B cell (primary cell): ENCODE measurements at regions not wholly inside any gene's neighbourhood (a gene's known extent, or its start where the extent isn't known, plus 50 kb on each side); places are given as distances from the start of the nearest gene placed in this dataset.

Experiments
- ATAC-seq: fragments of 200-7000 bp; cut with Tn5 transposase; one replicate; pipeline ENCODE4 v1.10.0; 2021; ENCODE audit warnings: low read depth, mild to moderate bottlenecking, moderate number of reproducible peaks, moderate library complexity
- CTCF ChIA-PET: fragments of 350-600 bp; sonication (Branson Sonifier 250); formaldehyde crosslinking; loops from one replicate; lab custom pipeline; 2021; ENCODE audit warnings: antibody characterized with exemption, inconsistent platforms; lab: Charles Lee
- POLR2A ChIA-PET: fragments of 350-600 bp; sonication (Branson Sonifier 250); formaldehyde crosslinking; loops from one replicate; lab custom pipeline; 2021; ENCODE audit warnings: antibody characterized with exemption; lab: Charles Lee
- DNase-seq: peaks from one replicate; pipeline ENCODE4 v3.0.0; 2013
- H2AFZ ChIP-seq: 2 replicates; pipeline ENCODE4 v1.6.1; 2012; ENCODE audit warnings: mild to moderate bottlenecking, low read depth, low read length; ENCODE audit not compliant: insufficient read depth, poor library complexity, severe bottlenecking
- H3K27ac ChIP-seq, 2 donors: 1 replicate in 1 of 2; 2 replicates in 1 of 2; pipeline ENCODE4 v1.5.1; 2012 to 2013; ENCODE audit warnings: low read length in 2 of 2, mild to moderate bottlenecking in 2 of 2, moderate library complexity in 1 of 2
- H3K27me3 ChIP-seq, 4 experiments: fragments of 200-600 bp in 1 of 4; sonication (generic) in 1 of 4; replicated peaks in 1 of 4; 1 replicate in 2 of 4; 2 replicates in 2 of 4; pipeline versions ENCODE4 v1.6.1 to v1.7.0; 2013 to 2016; ENCODE audit warnings: low read length in 3 of 4, mild to moderate bottlenecking in 2 of 4, mixed read lengths in 1 of 4, moderate library complexity in 1 of 4; ENCODE audit not compliant: insufficient read depth in 4 of 4, control insufficient read depth in 3 of 4; ENCODE audit errors: control extremely low read depth in 1 of 4
- H3K36me3 ChIP-seq, 2 experiments: replicated peaks in 1 of 2; 1 replicate in 1 of 2; 2 replicates in 1 of 2; pipeline versions ENCODE4 v1.6.1 to v1.7.1; 2013; ENCODE audit warnings: low read length in 1 of 2; ENCODE audit not compliant: insufficient read depth in 2 of 2, control insufficient read depth in 1 of 2; ENCODE audit errors: control extremely low read depth in 1 of 2, extremely low read depth in 1 of 2
- H3K4me1 ChIP-seq, 2 donors: fragments of 200-600 bp in 1 of 2; sonication (generic) in 1 of 2; 1 replicate in 1 of 2; 2 replicates in 1 of 2; pipeline versions ENCODE4 v1.5.1 to v1.6.1; 2013 to 2017; ENCODE audit warnings: low read length in 2 of 2; ENCODE audit not compliant: control insufficient read depth in 2 of 2, insufficient read depth in 2 of 2
- H3K4me2 ChIP-seq: replicated peaks from 2 replicates; pipeline ENCODE3; 2012; ENCODE audit warnings: mild to moderate bottlenecking, low read depth, low read length; ENCODE audit not compliant: poor library complexity, severe bottlenecking
- H3K4me3 ChIP-seq, 5 experiments: fragments of 200-600 bp in 1 of 5; sonication (generic) in 1 of 5; 1 replicate in 3 of 5; 2 replicates in 2 of 5; pipeline versions ENCODE4 v1.5.1 to v1.7.0; 2011 to 2016; ENCODE audit warnings: low read length in 4 of 5, mild to moderate bottlenecking in 4 of 5, low read depth in 2 of 5, control low read depth in 1 of 5, moderate library complexity in 1 of 5; ENCODE audit not compliant: insufficient read depth in 1 of 5; ENCODE audit errors: control extremely low read depth in 1 of 5, extremely low read depth in 1 of 5
- H3K79me2 ChIP-seq: fragments of 200-600 bp; sonication (generic); one replicate; pipeline ENCODE4 v1.6.0; 2016; ENCODE audit warnings: low read length; ENCODE audit not compliant: control insufficient read depth, insufficient read depth
- H3K9ac ChIP-seq: fragments of 200-600 bp; sonication (generic); 2 replicates; pipeline ENCODE4 v1.6.1; 2017; ENCODE audit warnings: mild to moderate bottlenecking, low read length, moderate library complexity
- H3K9me3 ChIP-seq, 3 donors: one replicate each; pipeline versions ENCODE4 v1.6.1 to v1.7.1; 2013; ENCODE audit warnings: low read length in 2 of 3; ENCODE audit not compliant: control insufficient read depth in 2 of 3, insufficient read depth in 1 of 3; ENCODE audit errors: control extremely low read depth in 1 of 3
- H4K20me1 ChIP-seq: 2 replicates; pipeline ENCODE4 v1.6.0; 2012; ENCODE audit warnings: mild to moderate bottlenecking, low read length; ENCODE audit not compliant: insufficient read depth, control insufficient read depth, poor library complexity, severe bottlenecking
- H3K27ac Mint-ChIP-seq: one replicate; pipeline ENCODE4 v1.8.0; 2021; ENCODE audit warnings: mixed read lengths
- H3K27me3 Mint-ChIP-seq: one replicate; pipeline ENCODE4 v1.8.0; 2021; ENCODE audit warnings: mixed read lengths
- H3K4me1 Mint-ChIP-seq: one replicate; pipeline ENCODE4 v1.8.0; 2021; ENCODE audit warnings: mixed read lengths
- H3K4me3 Mint-ChIP-seq: one replicate; pipeline ENCODE4 v1.8.0; 2021; ENCODE audit warnings: mixed read lengths
- H3K9me3 Mint-ChIP-seq: one replicate; pipeline ENCODE4 v1.8.0; 2022; ENCODE audit warnings: mixed read lengths; ENCODE audit not compliant: insufficient read depth
- EZH2 ChIP-seq: IDR thresholded peaks from 2 replicates; pipeline ENCODE4 v1.6.1; 2012; ENCODE audit warnings: borderline replicate concordance, low read depth, mild to moderate bottlenecking, moderate library complexity, low read length; ENCODE audit not compliant: insufficient read depth, poor library complexity, severe bottlenecking
- WGBS: methylation state at CpG from one replicate; pipeline ENCODE4 v1.1.5; 2013; ENCODE audit warnings: missing lambda C conversion rate; ENCODE audit not compliant: insufficient coverage; 5-methylcytosine and 5-hydroxymethylcytosine counted together
- intact Hi-C: fragments of 100-400 bp; cut with micrococcal nuclease; formaldehyde crosslinking; loops from one replicate; pipeline ENCODE4 v1.10.0; 2022
- TF ChIP-seq, protein P1 (sequence below): fragments of 200-600 bp; IDR thresholded peaks from one replicate; pipeline ENCODE4 v1.8.0; 2022; ENCODE audit warnings: antibody characterized with exemption, mild to moderate bottlenecking

DNA sequence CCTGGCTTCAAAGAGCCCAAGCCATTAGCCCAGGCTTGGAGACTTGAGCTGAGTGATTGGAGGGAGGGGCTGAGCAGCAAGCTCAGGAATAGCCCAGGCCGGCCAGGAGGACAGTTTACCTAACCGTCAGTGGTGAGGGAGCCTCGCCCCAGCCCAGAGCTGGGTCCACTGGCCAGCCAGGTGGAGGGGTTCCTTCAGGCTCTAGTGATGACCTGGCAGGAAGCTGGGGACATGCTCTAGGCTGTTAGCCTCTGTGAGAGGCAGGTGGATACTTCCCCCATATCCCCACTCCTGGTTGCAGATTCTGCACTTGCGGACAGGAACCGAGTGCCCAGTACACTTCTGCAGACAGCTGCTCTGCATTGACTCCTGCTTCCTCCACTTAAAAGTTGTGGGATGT is 61.2 kb upstream of the ANTXRL start:
- WGBS = 100% methylated on average over 2 of the region's 5 CpGs
- Histone ChIP-seq H3K4me2 (no peak overlapping the region), H3K36me3 (peaks cover 0 to 5% of the 10 kb centered on the region in 2 experiments), H2AFZ (no peak overlapping the region), H4K20me1 (peaks cover 28% of the 10 kb centered on the region), H3K4me1 (peaks cover 0 to 3% of the 10 kb centered on the region in 2 donors), H3K4me3 (no peak overlapping the region), H3K27me3 (no peaks in the 10 kb centered on the region), H3K9me3 (peaks cover 0 to 11% (median 5%) of the 10 kb centered on the region in 3 donors), H3K9ac (no peak overlapping the region), H3K79me2 (peaks cover 12% of the 10 kb centered on the region), H3K27ac (no peak overlapping the region)
- H3K9me3 Mint-ChIP-seq = peaks cover 2% of the 10 kb centered on the region
- no peaks in the 10 kb centered on the region for H3K27me3 Mint-ChIP-seq
- no peak overlapping the region for H3K27ac Mint-ChIP-seq
- peaks cover 3% of the 10 kb centered on the region for H3K4me1 Mint-ChIP-seq
- CTCF ChIA-PET = interaction anchor here (1.0 to 1.8 kb wide), 2 partner anchors 8 to 990 kb away, joined by 3 to 6 read pairs; no protein-coding TSS in a partner anchor
- TF ChIP-seq EZH2 = no peak
- TF ChIP-seq, protein P1, sequence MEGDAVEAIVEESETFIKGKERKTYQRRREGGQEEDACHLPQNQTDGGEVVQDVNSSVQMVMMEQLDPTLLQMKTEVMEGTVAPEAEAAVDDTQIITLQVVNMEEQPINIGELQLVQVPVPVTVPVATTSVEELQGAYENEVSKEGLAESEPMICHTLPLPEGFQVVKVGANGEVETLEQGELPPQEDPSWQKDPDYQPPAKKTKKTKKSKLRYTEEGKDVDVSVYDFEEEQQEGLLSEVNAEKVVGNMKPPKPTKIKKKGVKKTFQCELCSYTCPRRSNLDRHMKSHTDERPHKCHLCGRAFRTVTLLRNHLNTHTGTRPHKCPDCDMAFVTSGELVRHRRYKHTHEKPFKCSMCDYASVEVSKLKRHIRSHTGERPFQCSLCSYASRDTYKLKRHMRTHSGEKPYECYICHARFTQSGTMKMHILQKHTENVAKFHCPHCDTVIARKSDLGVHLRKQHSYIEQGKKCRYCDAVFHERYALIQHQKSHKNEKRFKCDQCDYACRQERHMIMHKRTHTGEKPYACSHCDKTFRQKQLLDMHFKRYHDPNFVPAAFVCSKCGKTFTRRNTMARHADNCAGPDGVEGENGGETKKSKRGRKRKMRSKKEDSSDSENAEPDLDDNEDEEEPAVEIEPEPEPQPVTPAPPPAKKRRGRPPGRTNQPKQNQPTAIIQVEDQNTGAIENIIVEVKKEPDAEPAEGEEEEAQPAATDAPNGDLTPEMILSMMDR = no peak
- H3K4me3 Mint-ChIP-seq = no peak overlapping the region
- intact Hi-C loops = no loop called here
- no peak for DNase-seq
- POLR2A ChIA-PET = no interaction called here
- ATAC-seq = no peak

DNA sequence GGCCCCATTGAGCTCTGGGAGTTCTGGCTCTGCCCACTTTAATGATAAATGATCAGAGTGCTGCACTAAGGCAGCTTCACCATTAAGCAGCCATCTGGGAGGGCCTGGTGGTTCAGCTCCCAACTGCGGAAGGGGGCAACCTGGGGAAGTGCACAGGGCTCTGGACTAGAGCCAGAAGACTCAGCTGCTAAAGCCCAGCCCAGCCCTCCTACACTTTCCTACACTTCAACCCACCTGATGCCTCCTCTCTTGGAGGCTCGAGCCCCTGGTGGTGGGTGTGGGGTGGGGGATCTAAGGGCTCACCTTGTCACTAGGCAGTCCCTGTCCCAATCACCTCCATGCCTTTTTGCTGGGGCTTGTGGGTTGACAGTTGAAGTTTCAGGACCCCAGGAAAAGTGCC is 60.6 kb upstream of the ANTXRL start:
- peaks cover 28% of the 10 kb centered on the region for H4K20me1 ChIP-seq
- peaks cover 0 to 3% of the 10 kb centered on the region in 2 donors for H3K4me1 ChIP-seq
- DNase-seq = no peak
- H3K9ac ChIP-seq = no peak overlapping the region
- H3K36me3 ChIP-seq = peaks cover 0 to 5% of the 10 kb centered on the region in 2 experiments
- H3K4me3 Mint-ChIP-seq = no peak overlapping the region
- no peak overlapping the region for H3K27ac Mint-ChIP-seq
- H3K27me3 Mint-ChIP-seq = no peaks in the 10 kb centered on the region
- peaks cover 12% of the 10 kb centered on the region for H3K79me2 ChIP-seq
- peaks cover 3% of the 10 kb centered on the region for H3K4me1 Mint-ChIP-seq
- no peak for ATAC-seq
- POLR2A ChIA-PET = no interaction called here
- H3K4me2 ChIP-seq = no peak overlapping the region
- no peak overlapping the region for H3K27ac ChIP-seq
- 40% methylated on average over 1 of the region's 2 CpGs for WGBS
- no peak overlapping the region for H2AFZ ChIP-seq
- no peaks in the 10 kb centered on the region for H3K27me3 ChIP-seq
- CTCF ChIA-PET = interaction anchor here (1.0 to 1.8 kb wide), 2 partner anchors 9 to 991 kb away, joined by 3 to 6 read pairs; no protein-coding TSS in a partner anchor
- no peak overlapping the region for H3K4me3 ChIP-seq
- intact Hi-C loops = no loop called here
- H3K9me3 ChIP-seq = peaks cover 0 to 15% (median 10%) of the 10 kb centered on the region in 3 donors
- peaks cover 2% of the 10 kb centered on the region for H3K9me3 Mint-ChIP-seq
- TF ChIP-seq, protein P1 = no peak
- no peak for TF ChIP-seq EZH2
